Mucosa of descending colon (tissue), 3 donors: ENCODE measurements at regions not wholly inside any gene's neighbourhood (a gene's known extent, or its start where the extent isn't known, plus 50 kb on each side); places are given as distances from the start of the nearest gene placed in this dataset.
A peak's percentile ranks its signal among the peaks of the same experiment; 100 is the strongest.
"Not testable (repeated sequence)": the region's sequence is repeated elsewhere in the genome, so short reads cannot be mapped to it uniquely, and the experiment has no call there.

ENCODE experiments used
- ATAC-seq: fragments of 200-7000 bp; cut with Tn5 transposase; one replicate; pipeline ENCODE4 v1.9.1; 2020; ENCODE audit warnings: mild to moderate bottlenecking, moderate library complexity
- DNase-seq, 3 donors: peaks; one replicate each; pipeline ENCODE4 v3.0.0-alpha.2; 2020
- H3K36me3 ChIP-seq: fragments of 200-600 bp; one replicate; pipeline ENCODE4 v1.8.0; 2021; ENCODE audit warnings: low read depth, mild to moderate bottlenecking
- H3K4me1 ChIP-seq: fragments of 200-600 bp; one replicate; pipeline ENCODE4 v1.8.0; 2021; ENCODE audit warnings: low read depth, mild to moderate bottlenecking
- H3K4me3 ChIP-seq: fragments of 200-600 bp; one replicate; pipeline ENCODE4 v1.8.0; 2021; ENCODE audit warnings: mild to moderate bottlenecking
- H3K9me3 ChIP-seq: fragments of 200-600 bp; one replicate; pipeline ENCODE4 v1.8.0; 2021; ENCODE audit warnings: mild to moderate bottlenecking
- intact Hi-C, 2 donors: fragments of 100-400 bp; cut with DNase I in 1 of 2; cut with micrococcal nuclease in 1 of 2; formaldehyde crosslinking; loops; one replicate each; pipeline versions ENCODE4 v1.11.0 to v1.11.1; 2022; cut with DNase I, micrococcal nuclease
- TF ChIP-seq, protein P1 (sequence below): fragments of 200-600 bp; IDR thresholded peaks from one replicate; pipeline ENCODE4 v1.8.0; 2022; ENCODE audit warnings: antibody characterized with exemption, mild to moderate bottlenecking
- donor health status: DM: no; HTN: no; CAD: no; lungs with moderate emphysema.
- donor health status: DM: no; HTN: no; CAD: no.
- donor health status: DM: no; HTN: yes; CAD: no.

- intact Hi-C loops = no loop called here
Measured at GRCh38 chr22:49391436-49391835, 436.2 kb downstream of the BRD1 start.

GRCh38 chr22:49390954-49391353 lies 436.7 kb downstream of the BRD1 start:
- DNase-seq = no peak
- ATAC-seq = no peak
- TF ChIP-seq, protein P1, sequence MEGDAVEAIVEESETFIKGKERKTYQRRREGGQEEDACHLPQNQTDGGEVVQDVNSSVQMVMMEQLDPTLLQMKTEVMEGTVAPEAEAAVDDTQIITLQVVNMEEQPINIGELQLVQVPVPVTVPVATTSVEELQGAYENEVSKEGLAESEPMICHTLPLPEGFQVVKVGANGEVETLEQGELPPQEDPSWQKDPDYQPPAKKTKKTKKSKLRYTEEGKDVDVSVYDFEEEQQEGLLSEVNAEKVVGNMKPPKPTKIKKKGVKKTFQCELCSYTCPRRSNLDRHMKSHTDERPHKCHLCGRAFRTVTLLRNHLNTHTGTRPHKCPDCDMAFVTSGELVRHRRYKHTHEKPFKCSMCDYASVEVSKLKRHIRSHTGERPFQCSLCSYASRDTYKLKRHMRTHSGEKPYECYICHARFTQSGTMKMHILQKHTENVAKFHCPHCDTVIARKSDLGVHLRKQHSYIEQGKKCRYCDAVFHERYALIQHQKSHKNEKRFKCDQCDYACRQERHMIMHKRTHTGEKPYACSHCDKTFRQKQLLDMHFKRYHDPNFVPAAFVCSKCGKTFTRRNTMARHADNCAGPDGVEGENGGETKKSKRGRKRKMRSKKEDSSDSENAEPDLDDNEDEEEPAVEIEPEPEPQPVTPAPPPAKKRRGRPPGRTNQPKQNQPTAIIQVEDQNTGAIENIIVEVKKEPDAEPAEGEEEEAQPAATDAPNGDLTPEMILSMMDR = no peak
- Histone ChIP-seq H3K9me3 (no peaks in the 10 kb centered on the region), H3K36me3 (no peaks in the 10 kb centered on the region), H3K4me3 (no peak overlapping the region), H3K4me1 (no peaks in the 10 kb centered on the region)
- intact Hi-C loops = no loop called here

More at GRCh38 chr22:49391436-49391835, 436.2 kb downstream of the BRD1 start:
- ATAC-seq (no peak), DNase-seq (peak in 1 of 3 donors; percentile 4)
- no peaks in the 10 kb centered on the region for H3K9me3 ChIP-seq
- H3K36me3 ChIP-seq = no peaks in the 10 kb centered on the region
- H3K4me1 ChIP-seq = no peaks in the 10 kb centered on the region
- TF ChIP-seq, protein P1 = no peak
- H3K4me3 ChIP-seq = no peak overlapping the region

DNA sequence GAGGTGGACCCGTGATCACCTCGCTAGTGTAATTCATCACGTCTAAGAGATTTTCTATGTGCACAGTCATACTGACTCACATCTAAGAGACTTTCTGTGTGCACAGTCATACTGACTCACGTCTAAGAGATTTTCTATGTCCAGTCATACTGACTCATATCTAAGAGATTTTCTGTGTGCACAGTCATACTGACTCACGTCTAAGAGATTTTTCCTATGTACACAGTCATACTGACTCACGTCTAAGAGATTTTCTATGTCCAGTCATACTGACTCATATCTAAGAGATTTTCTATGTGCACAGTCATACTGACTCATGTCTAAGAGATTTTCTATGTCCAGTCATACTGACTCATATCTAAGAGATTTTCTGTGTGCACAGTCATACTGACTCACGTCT lies 443.8 kb downstream of the BRD1 start:
- H3K36me3 ChIP-seq, DNase-seq, H3K4me1 ChIP-seq, ATAC-seq, intact Hi-C loops, H3K9me3 ChIP-seq, H3K4me3 ChIP-seq: not testable (repeated sequence)

GRCh38 chr22:49382451-49382735 lies 445.3 kb downstream of the BRD1 start:
- Histone ChIP-seq H3K4me3 (no peak overlapping the region), H3K36me3 (no peaks in the 10 kb centered on the region), H3K9me3 (no peaks in the 10 kb centered on the region), H3K4me1 (no peaks in the 10 kb centered on the region)
- TF ChIP-seq, protein P1 = no peak
- intact Hi-C loops = no loop called here
- ATAC-seq (no peak), DNase-seq (peak in 2 of 3 donors; percentile 4 to 22)

- ATAC-seq (no peak), DNase-seq (peak in 2 of 3 donors; percentile 4 to 25)
- Histone ChIP-seq H3K36me3 (no peaks in the 10 kb centered on the region), H3K4me3 (no peak overlapping the region), H3K9me3 (no peaks in the 10 kb centered on the region), H3K4me1 (no peaks in the 10 kb centered on the region)
- intact Hi-C loops = no loop called here
- TF ChIP-seq, protein P1 = no peak
Measured at GRCh38 chr22:49381595-49382450, 445.9 kb downstream of the BRD1 start.

GRCh38 chr22:49380828-49381114 lies 446.9 kb downstream of the BRD1 start:
- Histone ChIP-seq H3K4me3 (no peak overlapping the region), H3K4me1 (no peaks in the 10 kb centered on the region), H3K9me3 (no peaks in the 10 kb centered on the region), H3K36me3 (no peaks in the 10 kb centered on the region)
- DNase-seq (peak in 1 of 3 donors; percentile 1), ATAC-seq (no peak)
- intact Hi-C loops = no loop called here
- TF ChIP-seq, protein P1 = no peak
